Tibial nerve (tissue), 4 donors: ENCODE measurements at regions not wholly inside any gene's neighbourhood (a gene's known extent, or its start where the extent isn't known, plus 50 kb on each side); places are given as distances from the start of the nearest gene placed in this dataset.

Source experiments
- CTCF ChIP-seq, 5 experiments: fragments of 200-600 bp in 3 of 5; fragments of 450-650 bp in 2 of 5; sonication (generic) in 3 of 5; IDR thresholded peaks; one replicate each; pipeline ENCODE4 v1.5.1; 2016 to 2019; ENCODE audit warnings: antibody characterized with exemption in 5 of 5, mild to moderate bottlenecking in 3 of 5, moderate library complexity in 2 of 5
- EP300 ChIP-seq, 2 donors: sonication (generic); formaldehyde crosslinking; IDR thresholded peaks; one replicate each; pipeline ENCODE4 v1.6.1; 2017; ENCODE audit warnings: antibody characterized with exemption in 2 of 2, mild to moderate bottlenecking in 1 of 2
- POLR2A ChIP-seq, 2 donors: fragments of 450-650 bp; IDR thresholded peaks; one replicate each; pipeline ENCODE4 v1.6.1; 2017; ENCODE audit warnings: antibody characterized with exemption in 2 of 2, mild to moderate bottlenecking in 2 of 2, moderate library complexity in 2 of 2

- TF ChIP-seq POLR2A (IDR thresholded peaks at IDR 0.05) (no peak), CTCF (IDR thresholded peaks at IDR 0.05) (no peak), EP300 (IDR thresholded peaks at IDR 0.05) (no peak)
These were observed 292.8 kb upstream of the EDA2R start for GRCh38 chrX:66931713-66932112.
